ENCODE measurements at regions not wholly inside any gene's neighbourhood (a gene's known extent, or its start where the extent isn't known, plus 50 kb on each side); places are given as distances from the start of the nearest gene placed in this dataset.
"Not testable (repeated sequence)": the region's sequence is repeated elsewhere in the genome, so short reads cannot be mapped to it uniquely, and the experiment has no call there.

GRCh38 chr2:158866082-158866481, 71.0 kb downstream of the DAPL1 start:
- ATAC-seq (replicated peaks); H3K9me3 Mint-ChIP-seq; H3K4me1 Mint-ChIP-seq (ENCODE audit: low read depth in 2 of 2); DNase-seq; H3K36me3 Mint-ChIP-seq (ENCODE audit: insufficient read depth); H3K27ac Mint-ChIP-seq; H3K4me3 Mint-ChIP-seq: not testable (repeated sequence)
- peaks cover 11 to 46% of the 10 kb centered on the region in 2 donors for H3K27me3 Mint-ChIP-seq

DNA sequence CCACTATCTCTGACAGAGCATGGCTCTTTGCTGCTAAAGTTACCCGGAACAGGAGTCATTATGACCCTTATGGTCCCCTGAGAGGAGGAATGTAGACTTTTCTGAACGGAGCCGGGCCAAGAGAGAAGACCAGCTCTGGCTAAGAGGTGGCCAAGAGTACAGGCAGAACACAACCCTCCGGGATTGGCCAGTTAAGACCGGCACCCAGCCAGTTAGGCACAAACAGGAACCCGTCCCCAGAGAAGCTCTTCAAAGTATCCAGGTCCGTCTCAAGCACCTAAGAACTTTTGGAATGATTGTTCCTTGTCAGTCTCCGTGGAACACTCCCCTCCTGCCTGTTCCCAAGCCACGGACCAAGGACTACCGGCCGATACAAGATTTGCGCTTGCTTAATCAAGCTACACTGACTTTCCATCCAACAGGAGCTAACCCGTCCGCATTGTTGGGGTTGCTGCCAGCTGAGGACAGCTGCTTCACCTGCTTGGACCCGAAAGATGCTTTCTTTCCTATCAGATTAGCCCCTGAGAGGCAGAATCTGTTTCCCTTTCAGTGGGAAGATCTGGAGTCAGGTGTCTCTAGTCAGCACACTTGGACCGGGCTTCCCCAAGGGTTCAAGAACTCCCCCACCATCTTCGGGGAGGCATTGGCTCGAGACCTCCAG, 72.5 kb downstream of the DAPL1 start:
- not testable (repeated sequence) for ATAC-seq (replicated peaks); DNase-seq; H3K27ac Mint-ChIP-seq; H3K4me3 Mint-ChIP-seq; H3K4me1 Mint-ChIP-seq (ENCODE audit: low read depth in 2 of 2); H3K9me3 Mint-ChIP-seq; H3K36me3 Mint-ChIP-seq (ENCODE audit: insufficient read depth)
- H3K27me3 Mint-ChIP-seq, result peaks cover 4 to 32% of the 10 kb centered on the region in 2 donors

DNA sequence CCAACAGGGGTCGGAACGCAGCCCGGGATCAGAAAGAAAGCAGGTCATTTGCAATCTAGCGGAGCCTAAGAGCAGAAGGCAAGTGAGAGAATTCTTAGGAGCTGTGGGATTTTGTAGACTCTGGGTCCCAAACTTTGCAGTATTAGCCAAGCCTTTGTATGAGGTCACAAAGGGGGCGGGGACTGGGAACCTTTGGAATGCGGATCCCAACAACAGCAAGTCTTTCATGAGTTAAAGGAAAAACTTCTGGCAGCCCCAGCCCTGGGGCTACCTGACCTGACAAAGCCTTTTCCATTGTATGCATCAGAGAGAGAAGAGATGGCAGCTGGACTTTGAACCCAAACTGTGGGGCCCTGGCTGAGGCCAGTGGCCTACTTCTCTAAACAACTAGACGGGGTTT, 73.3 kb downstream of the DAPL1 start:
- not testable (repeated sequence) for H3K27ac Mint-ChIP-seq; H3K36me3 Mint-ChIP-seq (ENCODE audit: insufficient read depth); DNase-seq; H3K4me1 Mint-ChIP-seq (ENCODE audit: low read depth in 2 of 2); H3K9me3 Mint-ChIP-seq; ATAC-seq (replicated peaks); H3K4me3 Mint-ChIP-seq
- H3K27me3 Mint-ChIP-seq, result peaks cover 0 to 27% of the 10 kb centered on the region in 2 donors

GRCh38 chr2:158869122-158869521, 74.0 kb downstream of the DAPL1 start:
- H3K27me3 Mint-ChIP-seq, result peaks cover 0 to 27% of the 10 kb centered on the region in 2 donors
- not testable (repeated sequence) for H3K36me3 Mint-ChIP-seq (ENCODE audit: insufficient read depth); H3K9me3 Mint-ChIP-seq; ATAC-seq (replicated peaks); DNase-seq; H3K27ac Mint-ChIP-seq; H3K4me1 Mint-ChIP-seq (ENCODE audit: low read depth in 2 of 2); H3K4me3 Mint-ChIP-seq

GRCh38 chr2:158869609-158870008, 74.5 kb downstream of the DAPL1 start:
- H3K27ac Mint-ChIP-seq; H3K4me3 Mint-ChIP-seq; H3K9me3 Mint-ChIP-seq; ATAC-seq (replicated peaks); H3K4me1 Mint-ChIP-seq (ENCODE audit: low read depth in 2 of 2); H3K36me3 Mint-ChIP-seq (ENCODE audit: insufficient read depth); DNase-seq: not testable (repeated sequence)
- H3K27me3 Mint-ChIP-seq, result peaks cover 0 to 27% of the 10 kb centered on the region in 2 donors

- no peaks in the 10 kb centered on the region for H3K36me3 Mint-ChIP-seq (ENCODE audit: insufficient read depth)
- DNase-seq (no peak), ATAC-seq (replicated peaks) (no peak)
- peaks cover 0 to 14% of the 10 kb centered on the region in 2 donors for H3K27me3 Mint-ChIP-seq
- H3K27ac Mint-ChIP-seq, result no peak overlapping the region
- H3K4me1 Mint-ChIP-seq (ENCODE audit: low read depth in 2 of 2), result no peaks in the 10 kb centered on the region
- H3K4me3 Mint-ChIP-seq, result no peak overlapping the region
- H3K9me3 Mint-ChIP-seq, result no peaks in the 10 kb centered on the region
Observed at GRCh38 chr2:158878003-158878402, 82.9 kb downstream of the DAPL1 start.

DNA sequence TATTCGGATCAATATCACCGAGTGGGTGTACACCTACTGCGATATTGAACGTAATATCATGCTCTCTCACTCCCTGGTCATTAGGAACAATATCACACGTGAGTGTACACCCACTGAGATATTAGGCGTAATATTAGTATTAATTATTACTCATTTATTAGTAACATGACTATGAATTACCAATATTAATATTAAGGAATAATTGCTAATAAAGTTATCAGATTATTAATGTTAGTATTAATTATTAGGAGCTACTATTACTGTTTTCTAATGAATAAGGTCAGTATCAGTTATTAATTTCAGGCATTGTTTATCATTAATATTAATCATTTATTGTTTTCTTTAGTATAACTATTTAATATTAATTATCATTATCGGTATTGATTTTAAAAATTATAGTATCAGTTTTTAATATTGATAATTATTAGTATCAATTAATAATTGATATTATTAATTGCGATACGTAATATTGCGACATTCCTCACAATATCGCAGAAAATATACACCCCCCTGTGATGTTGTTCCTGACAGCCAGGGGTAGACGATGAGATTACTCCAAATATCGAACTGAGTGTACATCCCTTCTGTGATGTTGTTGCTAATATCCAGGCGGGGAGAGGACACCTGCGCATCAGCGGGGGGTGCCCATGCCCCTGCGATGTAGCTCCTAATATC, 84.2 kb downstream of the DAPL1 start:
- no peaks in the 10 kb centered on the region for H3K36me3 Mint-ChIP-seq (ENCODE audit: insufficient read depth)
- peaks cover 0 to 14% of the 10 kb centered on the region in 2 donors for H3K27me3 Mint-ChIP-seq
- H3K27ac Mint-ChIP-seq, result no peak overlapping the region
- DNase-seq, result no peak
- no peaks in the 10 kb centered on the region for H3K9me3 Mint-ChIP-seq
- ATAC-seq (replicated peaks), result no peak
- H3K4me1 Mint-ChIP-seq (ENCODE audit: low read depth in 2 of 2), result no peaks in the 10 kb centered on the region
- no peak overlapping the region for H3K4me3 Mint-ChIP-seq

DNA sequence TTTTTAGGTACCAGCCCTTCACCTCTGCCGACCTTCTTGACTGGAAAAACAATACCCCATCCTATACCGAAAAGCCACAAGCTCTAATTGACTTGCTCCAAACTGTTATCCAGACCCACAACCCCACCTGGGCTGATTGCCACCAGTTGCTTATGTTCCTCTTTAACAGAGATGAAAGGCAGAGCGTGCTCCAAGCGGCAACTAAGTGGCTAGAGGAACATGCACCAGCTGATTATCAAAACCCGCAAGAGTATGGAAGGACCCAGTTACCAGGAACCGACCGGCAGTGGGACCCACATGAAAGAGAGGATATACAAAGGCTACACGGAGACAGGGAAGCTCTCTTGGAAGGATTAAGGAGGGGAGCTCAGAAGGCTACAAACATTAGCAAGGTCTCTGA, 86.1 kb upstream of the TANC1 start:
- Mint-ChIP-seq H3K27me3 (peaks cover 15 to 25% of the 10 kb centered on the region in 2 donors), H3K9me3 (no peaks in the 10 kb centered on the region), H3K27ac (no peak overlapping the region), H3K4me3 (no peak overlapping the region), H3K4me1 (ENCODE audit: low read depth in 2 of 2) (no peaks in the 10 kb centered on the region), H3K36me3 (ENCODE audit: insufficient read depth) (no peaks in the 10 kb centered on the region)
- ATAC-seq (replicated peaks) (no peak), DNase-seq (no peak)

GRCh38 chr2:158884552-158884951, 83.9 kb upstream of the TANC1 start:
- H3K4me1 Mint-ChIP-seq (ENCODE audit: low read depth in 2 of 2); DNase-seq; H3K36me3 Mint-ChIP-seq (ENCODE audit: insufficient read depth); H3K4me3 Mint-ChIP-seq; H3K9me3 Mint-ChIP-seq; H3K27ac Mint-ChIP-seq; ATAC-seq (replicated peaks): not testable (repeated sequence)
- peaks cover 15 to 28% of the 10 kb centered on the region in 2 donors for H3K27me3 Mint-ChIP-seq

GRCh38 chr2:158885018-158885678, 83.3 kb upstream of the TANC1 start:
- H3K4me1 Mint-ChIP-seq (ENCODE audit: low read depth in 2 of 2); ATAC-seq (replicated peaks); H3K27ac Mint-ChIP-seq; DNase-seq; H3K36me3 Mint-ChIP-seq (ENCODE audit: insufficient read depth); H3K9me3 Mint-ChIP-seq; H3K4me3 Mint-ChIP-seq: not testable (repeated sequence)
- peaks cover 15 to 28% of the 10 kb centered on the region in 2 donors for H3K27me3 Mint-ChIP-seq

GRCh38 chr2:158885679-158886050, 82.8 kb upstream of the TANC1 start:
- peaks cover 18 to 32% of the 10 kb centered on the region in 2 donors for H3K27me3 Mint-ChIP-seq
- not testable (repeated sequence) for H3K36me3 Mint-ChIP-seq (ENCODE audit: insufficient read depth); H3K4me3 Mint-ChIP-seq; H3K9me3 Mint-ChIP-seq; H3K27ac Mint-ChIP-seq; H3K4me1 Mint-ChIP-seq (ENCODE audit: low read depth in 2 of 2); DNase-seq; ATAC-seq (replicated peaks)

- H3K27me3 Mint-ChIP-seq, result peaks cover 42 to 51% of the 10 kb centered on the region in 2 donors
- DNase-seq (no peak), ATAC-seq (replicated peaks) (no peak)
- no peak overlapping the region for H3K27ac Mint-ChIP-seq
- H3K4me3 Mint-ChIP-seq, result no peak overlapping the region
- no peaks in the 10 kb centered on the region for H3K36me3 Mint-ChIP-seq (ENCODE audit: insufficient read depth)
- H3K4me1 Mint-ChIP-seq (ENCODE audit: low read depth in 2 of 2), result no peaks in the 10 kb centered on the region
- H3K9me3 Mint-ChIP-seq, result no peaks in the 10 kb centered on the region
Observed at GRCh38 chr2:158889135-158889853, 79.1 kb upstream of the TANC1 start.

DNA sequence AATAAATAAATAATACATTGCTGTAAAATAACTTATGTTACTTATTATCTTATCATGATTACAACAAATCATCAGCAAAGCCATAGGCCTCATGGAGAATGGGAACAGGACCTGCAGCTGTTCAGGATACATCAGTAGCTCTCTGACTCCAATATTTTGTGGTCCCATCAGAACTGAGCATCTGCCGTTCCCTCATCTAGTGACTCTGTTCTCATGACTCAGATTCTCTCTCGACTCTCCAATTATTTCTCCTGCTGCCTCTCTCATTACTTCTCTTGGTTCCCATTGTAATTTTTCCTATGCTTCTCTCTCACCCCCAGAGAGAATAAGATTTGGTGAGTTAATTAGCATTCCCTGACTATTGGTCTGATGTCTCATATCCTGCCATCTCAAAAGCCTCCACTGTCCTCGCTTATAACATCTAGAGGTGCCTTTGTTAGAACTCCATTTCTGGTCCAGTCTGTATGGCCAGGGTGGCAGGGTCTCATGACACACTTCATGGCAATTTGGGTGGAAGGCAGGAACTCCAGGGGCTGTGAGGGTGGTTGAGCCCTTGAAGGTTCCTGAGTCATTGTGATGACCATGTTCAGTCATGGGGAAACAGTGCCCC, 78.0 kb upstream of the TANC1 start:
- ATAC-seq (replicated peaks) (no peak), DNase-seq (no peak)
- no peaks in the 10 kb centered on the region for H3K36me3 Mint-ChIP-seq (ENCODE audit: insufficient read depth)
- no peaks in the 10 kb centered on the region for H3K9me3 Mint-ChIP-seq
- no peaks in the 10 kb centered on the region for H3K4me1 Mint-ChIP-seq (ENCODE audit: low read depth in 2 of 2)
- H3K27ac Mint-ChIP-seq, result no peak overlapping the region
- H3K4me3 Mint-ChIP-seq, result no peak overlapping the region
- H3K27me3 Mint-ChIP-seq, result peaks cover 42 to 51% of the 10 kb centered on the region in 2 donors
